Subcutaneous abdominal adipose tissue (tissue), 5 donors: ENCODE measurements at regions not wholly inside any gene's neighbourhood (a gene's known extent, or its start where the extent isn't known, plus 50 kb on each side); places are given as distances from the start of the nearest gene placed in this dataset.

Experiments
- H3K27ac ChIP-seq: one replicate; pipeline ENCODE4 v1.7.0; 2013; ENCODE audit warnings: low read depth, mild to moderate bottlenecking, inconsistent platforms, low read length, moderate library complexity
- H3K27me3 ChIP-seq, 5 donors: one replicate each; pipeline ENCODE4 v1.7.0; 2013; ENCODE audit warnings: low read length in 5 of 5, inconsistent platforms in 1 of 5; ENCODE audit not compliant: control insufficient read depth in 5 of 5, insufficient read depth in 4 of 5
- H3K36me3 ChIP-seq, 5 donors: one replicate each; pipeline ENCODE4 v1.7.0; 2013; ENCODE audit warnings: low read length in 5 of 5; ENCODE audit not compliant: control insufficient read depth in 5 of 5, insufficient read depth in 5 of 5
- H3K4me1 ChIP-seq, 5 donors: one replicate each; pipeline ENCODE4 v1.7.0; 2013; ENCODE audit warnings: low read length in 5 of 5, mild to moderate bottlenecking in 3 of 5, moderate library complexity in 1 of 5; ENCODE audit not compliant: control insufficient read depth in 5 of 5, insufficient read depth in 5 of 5
- H3K4me3 ChIP-seq, 5 donors: one replicate each; pipeline ENCODE4 v1.7.0; 2013; ENCODE audit warnings: low read length in 5 of 5, low read depth in 1 of 5
- H3K9ac ChIP-seq, 5 donors: one replicate each; pipeline ENCODE4 v1.7.0; 2013; ENCODE audit warnings: low read length in 5 of 5, mild to moderate bottlenecking in 4 of 5, moderate library complexity in 3 of 5
- H3K9me3 ChIP-seq, 5 donors: one replicate each; pipeline ENCODE4 v1.7.0; 2013; ENCODE audit warnings: low read length in 5 of 5; ENCODE audit not compliant: control insufficient read depth in 5 of 5
- donor health status: healthy.
- donor health status: healthy.
- donor health status: healthy.
- donor health status: healthy.
- donor health status: healthy.

GRCh38 chr15:60128000-60128376, 123.9 kb downstream of the FOXB1 start:
- Histone ChIP-seq H3K4me3 (peak overlapping the region; percentile 71 to 85 (median 80)), H3K36me3 (no peaks in the 10 kb centered on the region), H3K4me1 (peaks cover 0 to 15% (median 9%) of the 10 kb centered on the region in 5 donors), H3K27me3 (no peaks in the 10 kb centered on the region), H3K9me3 (no peaks in the 10 kb centered on the region), H3K27ac (peak overlapping the region; percentile 50), H3K9ac (peak overlapping the region; percentile 70 to 90 (median 78))

GRCh38 chr15:60128710-60129109, 124.6 kb downstream of the FOXB1 start:
- H3K9ac ChIP-seq, result no peak overlapping the region
- H3K27ac ChIP-seq, result no peak overlapping the region

GRCh38 chr15:60130398-60130797, 126.3 kb downstream of the FOXB1 start:
- H3K27me3 ChIP-seq, result no peaks in the 10 kb centered on the region
- no peak overlapping the region for H3K27ac ChIP-seq
- H3K9me3 ChIP-seq, result no peaks in the 10 kb centered on the region
- H3K4me1 ChIP-seq, result peaks cover 0 to 15% (median 9%) of the 10 kb centered on the region in 5 donors
- H3K9ac ChIP-seq, result no peak overlapping the region
- H3K36me3 ChIP-seq, result no peaks in the 10 kb centered on the region
- no peak overlapping the region for H3K4me3 ChIP-seq

More at GRCh38 chr15:60128710-60129109, 124.6 kb downstream of the FOXB1 start:
- no peak overlapping the region for H3K4me3 ChIP-seq
- no peaks in the 10 kb centered on the region for H3K9me3 ChIP-seq
- H3K27me3 ChIP-seq, result no peaks in the 10 kb centered on the region
- no peaks in the 10 kb centered on the region for H3K36me3 ChIP-seq
- H3K4me1 ChIP-seq, result peaks cover 0 to 15% (median 9%) of the 10 kb centered on the region in 5 donors

GRCh38 chr15:60130821-60131220, 126.7 kb downstream of the FOXB1 start:
- Histone ChIP-seq H3K4me1 (peaks cover 0 to 15% (median 9%) of the 10 kb centered on the region in 5 donors), H3K27me3 (no peaks in the 10 kb centered on the region), H3K9ac (no peak overlapping the region), H3K9me3 (no peaks in the 10 kb centered on the region), H3K36me3 (no peaks in the 10 kb centered on the region), H3K4me3 (no peak overlapping the region), H3K27ac (no peak overlapping the region)

- no peaks in the 10 kb centered on the region for H3K4me1 ChIP-seq
- H3K9me3 ChIP-seq, result no peaks in the 10 kb centered on the region
- peaks cover 0 to 2% (median 0%) of the 10 kb centered on the region in 5 donors for H3K27me3 ChIP-seq
- H3K36me3 ChIP-seq, result no peaks in the 10 kb centered on the region
- H3K9ac ChIP-seq, result no peak overlapping the region
- no peak overlapping the region for H3K4me3 ChIP-seq
- H3K27ac ChIP-seq, result no peak overlapping the region
Measured at GRCh38 chr15:60134609-60135008, 130.5 kb downstream of the FOXB1 start.

- H3K9ac ChIP-seq, result no peak overlapping the region
- no peak overlapping the region for H3K27ac ChIP-seq
- H3K4me1 ChIP-seq, result no peaks in the 10 kb centered on the region
- H3K9me3 ChIP-seq, result no peaks in the 10 kb centered on the region
- H3K27me3 ChIP-seq, result peaks cover 0 to 2% (median 0%) of the 10 kb centered on the region in 5 donors
- H3K4me3 ChIP-seq, result no peak overlapping the region
- no peaks in the 10 kb centered on the region for H3K36me3 ChIP-seq
Measured at GRCh38 chr15:60135961-60136360, 131.8 kb downstream of the FOXB1 start.

- peaks cover 0 to 2% (median 0%) of the 10 kb centered on the region in 5 donors for H3K27me3 ChIP-seq
- no peak overlapping the region for H3K9ac ChIP-seq
- no peak overlapping the region for H3K27ac ChIP-seq
- H3K4me3 ChIP-seq, result no peak overlapping the region
- no peaks in the 10 kb centered on the region for H3K36me3 ChIP-seq
- H3K9me3 ChIP-seq, result no peaks in the 10 kb centered on the region
- no peaks in the 10 kb centered on the region for H3K4me1 ChIP-seq
Measured at GRCh38 chr15:60137711-60138396, 133.7 kb downstream of the FOXB1 start.

- no peaks in the 10 kb centered on the region for H3K36me3 ChIP-seq
- H3K9me3 ChIP-seq, result no peaks in the 10 kb centered on the region
- H3K27me3 ChIP-seq, result peaks cover 0 to 2% (median 0%) of the 10 kb centered on the region in 5 donors
- H3K4me1 ChIP-seq, result no peaks in the 10 kb centered on the region
- no peak overlapping the region for H3K4me3 ChIP-seq
- no peak overlapping the region for H3K27ac ChIP-seq
- no peak overlapping the region for H3K9ac ChIP-seq
Measured at GRCh38 chr15:60138397-60138968, 134.4 kb downstream of the FOXB1 start.

- Histone ChIP-seq H3K4me1 (peaks cover 0 to 3% (median 0%) of the 10 kb centered on the region in 5 donors), H3K27me3 (peaks cover 0 to 13% (median 4%) of the 10 kb centered on the region in 5 donors)
Measured at GRCh38 chr15:60152386-60152785, 148.3 kb downstream of the FOXB1 start.

GRCh38 chr15:60154764-60155325, 150.7 kb downstream of the FOXB1 start:
- Histone ChIP-seq H3K36me3 (no peaks in the 10 kb centered on the region), H3K9me3 (no peaks in the 10 kb centered on the region), H3K9ac (no peak overlapping the region), H3K27me3 (peaks cover 0 to 13% (median 9%) of the 10 kb centered on the region in 5 donors), H3K27ac (no peak overlapping the region), H3K4me3 (no peak overlapping the region), H3K4me1 (peaks cover 0 to 3% (median 0%) of the 10 kb centered on the region in 5 donors)

More at GRCh38 chr15:60152386-60152785, 148.3 kb downstream of the FOXB1 start:
- Histone ChIP-seq H3K9ac (no peak overlapping the region), H3K36me3 (no peaks in the 10 kb centered on the region), H3K4me3 (no peak overlapping the region), H3K27ac (no peak overlapping the region), H3K9me3 (no peaks in the 10 kb centered on the region)
